Fibroblast of lung (primary cell): ENCODE measurements at regions not wholly inside any gene's neighbourhood (a gene's known extent, or its start where the extent isn't known, plus 50 kb on each side); places are given as distances from the start of the nearest gene placed in this dataset.
"Not testable (repeated sequence)": the region's sequence is repeated elsewhere in the genome, so short reads cannot be mapped to it uniquely, and the experiment has no call there.

ENCODE experiments used
- DNase-seq, 2 donors: peaks; one replicate each; pipeline versions ENCODE4 v3.0.0 to v3.0.0-alpha.2; 2010; ENCODE audit warnings: low read depth in 2 of 2
- H2AFZ ChIP-seq: 2 replicates; pipeline ENCODE4 v1.5.1; 2012; ENCODE audit warnings: low read length, control low read depth, inconsistent platforms
- H3K27ac ChIP-seq: 2 replicates; pipeline ENCODE4 v1.5.1; 2011; ENCODE audit warnings: low read length, control low read depth; ENCODE audit not compliant: insufficient read depth
- H3K27me3 ChIP-seq: 2 replicates; pipeline ENCODE4 v1.5.1; 2011; ENCODE audit warnings: mild to moderate bottlenecking, low read length; ENCODE audit not compliant: control insufficient read depth, insufficient read depth
- H3K36me3 ChIP-seq: 2 replicates; pipeline ENCODE4 v1.5.1; 2011; ENCODE audit warnings: low read length; ENCODE audit not compliant: control insufficient read depth, insufficient read depth
- H3K4me1 ChIP-seq: 2 replicates; pipeline ENCODE4 v1.5.1; 2011; ENCODE audit warnings: low read length; ENCODE audit not compliant: control insufficient read depth, insufficient read depth; ENCODE audit errors: extremely low read depth
- H3K4me2 ChIP-seq: 2 replicates; pipeline ENCODE4 v1.5.1; 2011; ENCODE audit warnings: low read length, control low read depth; ENCODE audit not compliant: insufficient read depth; ENCODE audit errors: extremely low read depth
- H3K4me3 ChIP-seq, 4 experiments: fragments of 200-600 bp in 1 of 4; sonication (generic) in 1 of 4; replicated peaks in 1 of 4; 2 replicates each; pipeline ENCODE4 v1.5.1; 2011 to 2016; ENCODE audit warnings: low read length in 4 of 4, low read depth in 3 of 4, mild to moderate bottlenecking in 3 of 4, control low read depth in 2 of 4, inconsistent platforms in 1 of 4, mixed read lengths in 1 of 4; ENCODE audit not compliant: insufficient read depth in 1 of 4; ENCODE audit errors: control extremely low read depth in 1 of 4
- H3K79me2 ChIP-seq: 2 replicates; pipeline ENCODE4 v1.5.1; 2012; ENCODE audit warnings: mild to moderate bottlenecking, low read length, inconsistent platforms; ENCODE audit not compliant: control insufficient read depth, insufficient read depth
- H3K9ac ChIP-seq: 2 replicates; pipeline ENCODE4 v1.5.1; 2011; ENCODE audit warnings: mild to moderate bottlenecking, low read length, control low read depth; ENCODE audit not compliant: insufficient read depth
- H3K9me3 ChIP-seq: 2 replicates; pipeline ENCODE4 v1.5.1; 2012; ENCODE audit warnings: low read depth, low read length; ENCODE audit not compliant: control insufficient read depth, insufficient read depth
- H4K20me1 ChIP-seq: 2 replicates; pipeline ENCODE4 v1.5.1; 2011; ENCODE audit warnings: low read length; ENCODE audit not compliant: control insufficient read depth, insufficient read depth; ENCODE audit errors: extremely low read depth
- CTCF ChIP-seq, 2 donors: IDR thresholded peaks in 1 of 2; conservative IDR thresholded peaks in 1 of 2; 1 replicate in 1 of 2; 2 replicates in 1 of 2; pipeline ENCODE4 v1.5.1; 2011 to 2012; ENCODE audit warnings: low read length in 2 of 2, control low read depth in 1 of 2, inconsistent platforms in 1 of 2, low read depth in 1 of 2, mild to moderate bottlenecking in 1 of 2
- EZH2 ChIP-seq: IDR thresholded peaks from 2 replicates; pipeline ENCODE4 v1.5.1; 2012; ENCODE audit warnings: low read length, control low read depth, mild to moderate bottlenecking; ENCODE audit errors: missing control alignments

- Histone ChIP-seq H3K4me1 (no peaks in the 10 kb centered on the region), H3K9ac (no peak overlapping the region), H3K27ac (no peak overlapping the region), H2AFZ (no peak overlapping the region), H3K4me3 (no peak overlapping the region), H3K36me3 (no peaks in the 10 kb centered on the region), H3K79me2 (no peaks in the 10 kb centered on the region), H4K20me1 (no peaks in the 10 kb centered on the region), H3K4me2 (no peak overlapping the region), H3K9me3 (no peaks in the 10 kb centered on the region), H3K27me3 (no peaks in the 10 kb centered on the region)
- TF ChIP-seq CTCF (conservative IDR thresholded peaks at IDR 0.05 in 1 of 2, IDR thresholded peaks at IDR 0.05 in 1 of 2; ENCODE audit: low read depth in 1 of 2, low read length in 2 of 2): no peak
- TF ChIP-seq EZH2: no peak
- DNase-seq: no peak
Measured at GRCh38 chr13:80070024-80070703, 270.8 kb downstream of the SPRY2 start.

- no peak for TF ChIP-seq CTCF (conservative IDR thresholded peaks at IDR 0.05 in 1 of 2, IDR thresholded peaks at IDR 0.05 in 1 of 2; ENCODE audit: low read depth in 1 of 2, low read length in 2 of 2)
- no peak for TF ChIP-seq EZH2
Measured at GRCh38 chr13:80069374-80069773, 271.6 kb downstream of the SPRY2 start.

GRCh38 chr13:80065996-80066395 lies 274.9 kb downstream of the SPRY2 start:
- H2AFZ ChIP-seq: no peak overlapping the region
- H3K9ac ChIP-seq: no peak overlapping the region
- TF ChIP-seq EZH2 (no peak), CTCF (conservative IDR thresholded peaks at IDR 0.05 in 1 of 2, IDR thresholded peaks at IDR 0.05 in 1 of 2; ENCODE audit: low read depth in 1 of 2, low read length in 2 of 2) (no peak)
- no peaks in the 10 kb centered on the region for H4K20me1 ChIP-seq
- H3K27me3 ChIP-seq: no peaks in the 10 kb centered on the region
- no peaks in the 10 kb centered on the region for H3K79me2 ChIP-seq
- no peak overlapping the region for H3K4me3 ChIP-seq
- H3K36me3 ChIP-seq: no peaks in the 10 kb centered on the region
- no peak overlapping the region for H3K4me2 ChIP-seq
- DNase-seq: no peak
- H3K27ac ChIP-seq: no peak overlapping the region
- H3K4me1 ChIP-seq: no peaks in the 10 kb centered on the region
- no peaks in the 10 kb centered on the region for H3K9me3 ChIP-seq

More at GRCh38 chr13:80069374-80069773, 271.6 kb downstream of the SPRY2 start:
- no peak for DNase-seq
- Histone ChIP-seq H3K4me3 (no peak overlapping the region), H3K4me1 (no peaks in the 10 kb centered on the region), H3K36me3 (no peaks in the 10 kb centered on the region), H3K27ac (no peak overlapping the region), H3K79me2 (no peaks in the 10 kb centered on the region), H3K27me3 (no peaks in the 10 kb centered on the region), H2AFZ (no peak overlapping the region), H3K4me2 (no peak overlapping the region), H3K9me3 (no peaks in the 10 kb centered on the region), H4K20me1 (no peaks in the 10 kb centered on the region), H3K9ac (no peak overlapping the region)

- H3K27ac ChIP-seq, DNase-seq, H3K4me1 ChIP-seq, H3K27me3 ChIP-seq, H2AFZ ChIP-seq, H3K4me3 ChIP-seq, H3K4me2 ChIP-seq, H3K79me2 ChIP-seq, H3K36me3 ChIP-seq, H3K9ac ChIP-seq, H3K9me3 ChIP-seq, H4K20me1 ChIP-seq: not testable (repeated sequence)
Measured at GRCh38 chr13:80062416-80062815, 278.5 kb downstream of the SPRY2 start.
